ENCODE measurements at regions not wholly inside any gene's neighbourhood (a gene's known extent, or its start where the extent isn't known, plus 50 kb on each side); places are given as distances from the start of the nearest gene placed in this dataset.
A peak's percentile ranks its signal among the peaks of the same experiment; 100 is the strongest.

GRCh38 chr16:73878611-73879010 lies 418.0 kb upstream of the PSMD7 start:
- peak; percentile 1 for DNase-seq

DNA sequence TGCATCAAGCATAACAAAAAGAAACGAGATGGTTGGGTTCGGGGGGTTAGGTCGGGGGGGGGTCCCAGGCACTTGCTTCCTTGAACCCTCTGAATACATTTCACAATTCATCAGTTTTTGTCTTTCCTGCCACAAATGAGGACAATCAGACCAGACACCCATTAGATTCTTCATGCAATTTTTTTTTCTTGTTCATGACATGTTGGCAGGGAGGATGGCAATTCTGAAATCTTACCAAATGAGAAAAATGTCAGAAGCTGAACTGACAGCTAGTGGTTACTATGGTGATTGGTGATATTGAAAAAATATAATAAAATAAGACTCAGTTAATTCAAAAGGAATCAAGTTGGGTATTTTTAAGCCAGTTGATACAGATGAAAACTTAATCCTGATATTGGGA lies 419.5 kb upstream of the PSMD7 start:
- no peak for DNase-seq

DNA sequence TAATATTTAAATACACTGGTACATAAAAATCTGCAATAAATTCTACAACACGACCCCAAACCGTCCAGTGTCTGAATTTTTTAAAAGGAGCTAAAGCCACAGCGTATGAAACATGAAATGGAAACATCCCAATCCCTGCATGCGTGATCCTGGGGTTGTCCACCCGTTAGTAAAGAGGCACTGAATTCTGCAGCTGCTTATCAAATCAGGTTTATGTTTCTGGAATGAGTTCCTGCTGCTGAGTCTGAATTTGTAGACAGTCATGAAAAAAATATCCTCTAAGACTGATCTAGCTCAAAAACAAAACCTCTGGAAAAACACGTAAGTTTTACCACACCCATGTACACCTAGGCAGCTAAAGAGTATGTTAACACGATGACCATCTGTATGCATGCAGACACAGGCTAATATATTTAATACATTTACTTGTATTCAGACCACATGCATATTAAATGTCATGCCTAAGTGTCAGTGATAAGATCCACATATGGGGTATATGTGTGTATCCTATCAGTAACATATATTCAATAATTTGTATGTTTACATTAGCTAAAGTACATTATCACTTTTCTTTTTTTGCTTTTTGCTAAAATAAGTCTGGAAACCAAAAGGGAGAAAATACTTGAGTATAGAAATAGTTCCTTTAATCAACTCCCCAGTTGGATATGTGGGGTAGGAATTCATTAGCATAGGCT lies 420.5 kb upstream of the PSMD7 start:
- no peak for DNase-seq

- no peak for DNase-seq
Observed at GRCh38 chr16:73874324-73874723, 422.3 kb upstream of the PSMD7 start.

GRCh38 chr16:73873643-73874042 lies 423.0 kb upstream of the PSMD7 start:
- DNase-seq = no peak

- DNase-seq = no peak
Observed at GRCh38 chr16:73872856-73873255, 423.8 kb upstream of the PSMD7 start.

DNA sequence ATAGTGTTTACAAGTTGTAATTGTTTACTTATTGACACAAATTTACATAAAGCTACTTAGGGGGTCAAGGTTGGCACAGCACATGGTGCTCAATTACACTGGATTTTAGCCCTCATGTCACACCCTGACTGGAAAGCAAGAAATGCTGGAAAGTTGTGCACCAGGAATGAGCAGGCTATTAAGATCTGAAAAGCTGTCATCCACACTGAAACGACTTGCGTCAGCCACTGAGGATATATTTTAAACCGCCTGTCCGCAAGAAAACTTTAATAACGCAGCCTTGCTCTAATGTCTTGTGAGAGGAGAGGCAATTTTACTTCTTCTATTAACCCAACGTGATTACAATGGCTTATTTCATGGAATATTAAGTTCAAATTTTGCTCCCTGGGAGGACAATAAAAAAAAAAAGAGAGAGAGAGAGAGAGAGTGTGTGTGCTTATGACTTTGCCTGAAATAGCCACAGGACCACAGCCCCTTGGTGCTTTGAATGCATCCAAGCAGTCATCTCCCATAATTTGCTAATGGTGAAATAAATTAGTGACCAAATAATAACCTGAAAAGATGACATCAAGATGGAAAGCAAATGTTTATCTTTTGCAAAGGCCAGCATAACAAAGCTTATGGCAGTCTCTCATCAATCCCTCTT lies 425.4 kb upstream of the PSMD7 start:
- no peak for DNase-seq

GRCh38 chr16:73869126-73869525 lies 427.5 kb upstream of the PSMD7 start:
- DNase-seq = no peak

DNA sequence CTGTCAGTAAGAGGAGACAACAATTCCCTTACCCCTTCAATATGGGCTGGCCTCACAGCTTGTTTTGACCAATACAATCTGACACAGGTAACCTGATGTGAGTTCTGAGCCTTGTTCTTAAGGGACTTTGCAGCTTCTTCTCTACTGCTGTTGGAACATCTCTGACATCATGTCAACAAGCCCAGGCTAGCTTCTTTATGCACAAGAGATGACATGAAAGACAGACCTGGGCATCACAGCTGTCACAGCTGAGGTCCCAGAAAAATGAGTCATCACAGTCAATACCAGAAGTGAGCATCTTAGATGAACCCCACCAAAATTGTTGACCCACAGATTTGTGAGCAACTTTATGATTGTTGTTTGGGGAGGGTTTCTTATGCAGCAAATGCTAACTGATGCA lies 431.7 kb upstream of the PSMD7 start:
- no peak for DNase-seq

- DNase-seq = no peak
Observed at GRCh38 chr16:73858326-73858725, 438.3 kb upstream of the PSMD7 start.

GRCh38 chr16:73853968-73854367 lies 442.6 kb upstream of the PSMD7 start:
- DNase-seq = no peak

DNA sequence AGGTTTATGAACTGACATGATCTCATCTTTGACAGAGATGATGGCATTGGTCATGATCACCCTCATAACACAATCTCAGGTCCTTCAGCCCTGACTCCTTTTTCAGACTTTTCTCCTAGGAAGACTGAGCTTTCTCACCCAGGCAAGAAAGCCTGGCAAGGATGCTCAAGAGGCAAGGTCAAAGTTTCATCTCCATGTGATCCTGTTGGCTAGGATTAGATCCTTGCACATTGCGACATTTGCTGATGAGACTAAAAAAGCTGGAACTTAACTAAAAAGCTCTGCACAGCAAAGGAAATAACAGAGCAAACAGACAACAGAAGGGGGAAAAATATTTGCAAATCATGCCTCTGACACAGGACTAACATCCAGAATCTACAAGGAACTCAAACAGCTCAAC lies 444.1 kb upstream of the PSMD7 start:
- no peak for DNase-seq

DNA sequence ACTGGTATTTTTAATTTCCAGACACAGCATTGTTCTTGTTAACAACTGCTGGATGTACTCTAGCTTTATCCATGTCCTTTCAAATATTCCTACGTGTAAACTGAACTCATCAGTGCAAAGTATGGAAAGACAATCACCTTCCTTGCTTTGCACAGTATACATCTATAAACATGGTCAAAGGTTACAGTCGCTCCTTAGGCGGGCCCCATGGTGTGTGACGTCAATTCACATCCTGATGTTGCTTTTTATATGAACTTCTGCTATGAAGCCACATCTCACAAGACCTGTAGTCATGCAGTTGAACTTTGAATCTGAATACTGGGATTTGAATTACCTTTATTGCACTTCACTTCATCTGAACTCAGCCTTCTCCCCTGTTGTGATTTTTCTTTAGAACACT lies 447.6 kb upstream of the PSMD7 start:
- DNase-seq = no peak

DNA sequence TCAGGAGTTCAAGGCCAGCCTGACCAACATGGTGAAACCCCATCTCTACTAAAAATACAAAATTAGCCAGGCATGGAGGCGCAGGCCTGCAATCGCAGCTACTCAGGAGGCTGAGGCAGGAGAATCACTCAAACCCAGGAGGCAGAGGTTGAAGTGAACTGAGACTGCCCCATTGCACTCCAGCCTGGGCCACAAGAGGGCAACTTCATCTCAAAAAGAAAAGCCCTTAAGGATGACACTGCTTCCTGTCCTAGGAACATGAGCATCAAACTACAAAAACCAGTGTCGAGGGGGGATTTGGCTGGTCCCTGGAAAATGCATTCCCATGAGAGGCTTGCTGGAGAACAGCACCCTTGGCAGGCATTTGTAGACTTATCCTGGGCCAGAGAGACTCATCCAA lies 449.5 kb upstream of the PSMD7 start:
- DNase-seq = no peak

GRCh38 chr16:73846356-73846755 lies 450.3 kb upstream of the PSMD7 start:
- peak; percentile 4 for DNase-seq

GRCh38 chr16:73846007-73846330 lies 450.6 kb upstream of the PSMD7 start:
- DNase-seq = no peak

DNA sequence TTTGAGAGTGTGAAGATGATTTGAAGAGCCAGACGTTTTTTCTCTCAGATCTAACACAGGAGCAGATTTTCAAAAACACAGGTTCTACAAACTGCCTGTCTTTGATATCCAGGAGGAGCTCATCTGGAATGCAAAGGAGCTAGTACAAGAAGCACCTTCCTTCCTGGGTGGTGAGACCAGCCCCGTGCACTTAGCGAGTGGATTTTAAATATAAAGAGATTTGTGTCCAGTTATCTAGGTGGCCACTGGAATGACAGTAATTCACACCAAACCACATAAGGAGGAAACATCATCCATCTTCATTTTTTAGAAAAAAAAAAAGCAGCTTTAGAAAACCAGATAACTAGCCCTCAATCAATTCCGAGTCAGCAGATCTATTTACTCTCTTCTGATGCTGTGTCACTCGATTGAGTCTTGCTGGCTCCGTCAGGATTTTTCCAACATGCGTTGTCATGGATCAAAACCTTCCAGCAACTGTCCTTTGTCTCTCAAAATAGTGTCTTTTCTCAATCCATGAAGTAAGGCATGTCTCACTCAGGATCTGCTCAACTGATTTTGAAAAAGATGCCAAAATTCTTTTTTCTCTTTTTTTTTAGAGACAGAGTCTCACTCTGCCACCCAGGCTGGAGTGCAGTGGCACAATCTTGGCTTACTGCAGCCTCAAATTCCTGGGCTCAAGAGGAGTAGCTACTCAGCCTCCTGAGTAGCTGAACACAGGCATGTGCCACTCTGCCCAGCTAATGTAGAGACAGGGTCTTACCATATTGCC lies 451.2 kb upstream of the PSMD7 start:
- DNase-seq = no peak

DNA sequence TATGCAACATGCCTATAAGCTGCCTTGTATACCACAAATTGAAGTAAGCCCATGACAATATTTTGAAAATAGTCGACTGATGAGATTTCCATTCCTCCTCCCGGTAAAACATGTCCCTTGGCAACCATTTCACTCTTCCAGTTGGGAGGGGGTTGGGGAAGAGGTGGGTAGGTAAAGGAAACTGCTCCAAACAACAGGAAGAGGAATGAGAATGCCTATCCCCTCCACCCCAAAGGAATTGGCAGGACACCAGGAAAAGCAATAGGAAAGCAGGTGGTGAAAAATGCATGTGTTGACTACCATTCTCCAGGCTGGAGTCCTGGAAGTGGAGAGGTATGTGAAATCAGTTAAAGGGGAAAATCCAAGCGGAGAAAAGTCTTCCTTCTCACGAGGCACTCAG lies 455.9 kb upstream of the PSMD7 start:
- no peak for DNase-seq

DNA sequence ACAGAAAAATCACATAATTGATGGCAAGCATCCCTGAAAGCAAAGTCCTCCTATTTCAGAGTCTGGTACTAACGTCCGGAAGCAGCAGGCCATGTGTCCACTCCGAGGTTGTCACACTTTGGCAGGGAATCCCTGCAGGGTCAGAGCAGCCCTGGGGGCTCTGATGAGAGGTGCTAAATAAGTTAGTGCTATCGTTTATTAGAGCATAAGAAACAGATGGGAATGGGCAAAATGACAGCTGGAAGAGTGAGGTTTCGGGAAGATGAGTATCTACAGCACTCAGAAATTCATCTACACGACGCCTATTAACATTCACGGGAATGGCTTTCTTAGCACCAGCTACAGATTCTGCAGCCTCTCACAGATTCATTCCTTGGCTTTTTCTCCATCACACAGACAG lies 465.4 kb upstream of the PSMD7 start:
- DNase-seq = no peak

GRCh38 chr16:73823205-73823849 lies 473.3 kb upstream of the PSMD7 start:
- DNase-seq = no peak

DNA sequence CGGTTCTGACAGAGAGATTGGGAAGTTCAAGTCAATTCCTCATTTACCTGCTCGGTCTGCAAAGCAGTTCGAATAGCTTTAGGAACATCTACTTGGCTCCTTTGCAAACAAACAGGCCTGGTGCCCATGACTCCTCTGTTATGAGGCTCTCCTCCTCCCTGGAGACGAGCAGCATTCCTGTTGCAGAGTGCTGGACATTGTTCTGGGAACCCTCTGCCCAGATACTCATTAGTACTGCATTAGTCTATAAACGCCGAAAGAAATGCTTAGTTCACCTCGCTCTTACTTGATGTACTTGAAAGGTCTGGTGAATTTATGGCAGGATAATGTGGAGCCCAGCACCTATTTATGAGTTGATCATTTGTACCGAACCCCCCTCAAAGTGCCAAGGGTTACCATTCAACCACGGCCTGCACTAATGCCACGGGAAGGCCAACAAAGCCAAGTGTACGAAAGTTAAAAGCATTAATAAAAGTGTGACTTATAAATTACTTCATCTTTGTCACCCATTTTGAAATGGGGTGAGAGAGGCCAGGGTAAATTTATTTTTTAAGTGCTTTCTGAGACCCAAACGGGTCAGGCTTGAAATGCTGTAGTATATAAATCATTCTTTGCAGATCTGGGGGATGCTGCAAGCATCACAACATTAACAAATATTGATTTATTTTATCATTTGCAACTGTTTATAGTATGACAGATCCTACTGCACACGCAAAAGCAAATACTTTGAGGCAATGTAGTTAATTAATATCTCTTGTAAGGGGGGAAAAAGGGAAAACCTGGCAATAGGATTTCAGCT lies 478.9 kb upstream of the PSMD7 start:
- DNase-seq = no peak

- no peak for DNase-seq
Observed at GRCh38 chr16:73813527-73813926, 483.1 kb upstream of the PSMD7 start.

DNA sequence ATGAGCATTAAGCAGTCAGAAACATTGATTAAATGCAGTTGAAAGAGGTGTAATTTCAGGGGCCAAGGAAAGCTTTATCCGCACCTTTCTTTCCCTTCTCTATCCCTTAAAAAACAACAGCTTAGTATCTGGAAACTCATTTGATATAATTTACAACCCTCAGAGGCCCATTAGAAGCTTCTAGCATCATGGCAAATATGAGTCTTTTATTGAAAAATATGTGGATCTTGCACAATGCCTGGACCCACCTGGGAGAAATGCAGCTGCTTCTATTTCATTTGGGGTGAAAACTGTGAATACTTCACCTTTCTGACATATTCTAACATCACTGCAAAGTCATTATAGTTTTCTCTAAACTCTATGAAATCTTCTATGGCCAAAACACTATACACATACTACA lies 492.2 kb upstream of the PSMD7 start:
- no peak for DNase-seq
